HG03575 (cell line): ENCODE measurements at regions not wholly inside any gene's neighbourhood (a gene's known extent, or its start where the extent isn't known, plus 50 kb on each side); places are given as distances from the start of the nearest gene placed in this dataset.
"Not testable (repeated sequence)": the region's sequence is repeated elsewhere in the genome, so short reads cannot be mapped to it uniquely, and the experiment has no call there.

Source experiments
- ATAC-seq: cut with Tn5 transposase; IDR thresholded peaks from one replicate; pipeline ENCODE4 v1.9.1; 2021; ENCODE audit not compliant: unreplicated experiment, insufficient number of reproducible peaks, low FRiP score; ENCODE audit errors: extremely low read depth

DNA sequence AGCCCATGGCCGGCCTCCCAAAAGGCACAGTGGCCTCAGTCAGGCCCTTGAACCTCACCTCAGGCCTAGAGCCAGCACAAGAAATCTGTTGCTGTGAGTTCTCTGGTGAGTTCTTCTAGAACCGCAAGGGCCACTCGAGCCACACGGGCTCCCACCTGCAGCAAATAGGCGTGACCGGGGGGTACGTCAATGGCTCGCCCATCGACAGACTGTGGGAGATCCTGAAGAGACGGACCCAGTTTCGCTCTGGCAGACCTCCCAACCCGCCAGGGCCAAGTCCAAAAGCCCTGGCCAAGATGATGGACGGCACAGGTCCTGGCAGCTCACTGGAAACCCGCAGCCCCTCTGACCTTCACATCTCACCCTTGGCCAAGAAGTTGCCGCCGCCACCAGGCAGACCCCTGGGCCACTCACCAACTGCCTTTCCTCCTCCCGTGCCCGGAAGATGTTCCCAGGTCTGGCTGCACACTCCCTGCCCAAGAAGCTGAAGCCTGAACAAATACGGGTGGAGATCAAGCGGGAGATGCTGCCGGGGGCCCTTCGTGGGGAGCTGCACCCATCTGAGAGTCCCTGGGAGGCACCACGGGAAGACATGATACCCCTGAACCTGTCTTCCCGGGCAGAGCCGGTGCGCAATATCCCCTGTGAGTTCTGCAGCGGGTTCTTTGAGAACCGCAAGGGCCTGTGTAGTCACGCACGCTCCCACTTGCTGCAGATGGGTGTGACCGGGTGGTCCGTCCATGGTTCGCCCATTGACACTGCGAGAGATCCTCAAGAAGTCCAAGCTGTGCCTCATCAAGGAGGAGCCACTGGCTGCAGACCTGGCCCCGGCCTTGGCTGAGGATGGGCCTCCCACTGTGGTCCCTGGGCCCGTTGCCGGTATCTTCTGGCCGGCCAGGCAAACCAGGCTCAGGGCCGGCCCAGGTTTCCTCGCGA lies 544.2 kb upstream of the CCDC179 start:
- ATAC-seq: no peak

DNA sequence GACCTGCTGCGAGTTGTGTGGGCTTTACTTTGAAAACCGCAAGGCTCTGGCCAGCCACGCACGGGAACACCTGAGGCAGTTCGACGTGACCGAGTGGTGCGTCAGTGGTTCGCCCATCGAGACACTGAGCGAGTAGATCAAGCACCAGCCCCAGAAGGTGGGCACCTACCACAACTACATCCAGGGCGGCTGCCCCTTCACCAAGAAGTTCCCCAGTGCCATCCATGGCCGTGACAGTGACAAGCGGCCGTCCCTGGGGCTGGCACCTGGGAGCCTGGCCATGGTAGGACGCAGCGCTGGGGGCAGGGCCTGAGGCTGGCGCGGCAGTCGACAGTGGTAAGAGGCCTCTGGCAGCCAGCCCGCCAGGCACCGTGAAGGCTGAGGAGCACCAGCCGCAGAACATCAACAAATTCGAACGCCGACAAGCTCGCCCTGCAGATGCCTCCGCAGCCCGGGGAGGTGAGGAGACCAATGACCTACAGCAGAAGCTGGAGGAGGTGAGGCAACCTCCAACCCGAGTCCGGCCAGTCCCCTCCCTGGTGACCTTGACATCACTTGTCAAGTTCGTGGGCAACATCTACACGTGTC lies 545.2 kb upstream of the CCDC179 start:
- ATAC-seq: no peak

DNA sequence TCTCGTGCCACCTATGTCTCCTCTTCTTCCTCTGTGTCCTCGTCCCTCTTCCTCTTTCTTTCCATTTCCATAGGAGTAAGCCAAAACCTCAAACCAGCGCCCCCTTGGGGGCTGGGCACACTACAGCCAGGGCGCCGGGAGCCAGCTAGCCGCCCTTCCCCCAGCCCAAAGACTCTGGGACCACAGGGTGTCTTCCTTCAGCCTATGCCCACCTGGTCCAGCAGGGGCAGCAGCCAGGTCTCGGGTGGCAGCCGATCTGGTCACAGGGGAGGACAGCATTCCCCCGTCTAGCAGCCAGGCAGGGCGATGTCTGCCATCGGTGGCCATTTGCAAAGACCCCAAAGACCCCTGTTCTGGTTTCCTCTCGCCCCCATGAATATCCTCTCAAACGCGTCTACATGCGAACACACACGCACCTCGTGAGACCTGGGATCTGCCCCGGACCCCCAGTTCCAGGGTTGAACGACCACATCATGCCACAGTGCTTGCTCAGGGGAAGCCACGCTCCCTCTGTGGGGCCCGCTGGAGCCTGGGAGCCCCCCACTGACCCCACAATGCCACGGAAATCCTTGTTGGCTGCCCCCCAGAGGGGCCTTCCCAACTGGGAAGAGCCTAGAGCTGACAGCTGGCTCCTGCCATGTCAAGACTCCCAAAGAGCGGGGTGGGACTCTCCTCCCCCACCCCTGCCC lies 546.0 kb upstream of the CCDC179 start:
- no peak for ATAC-seq

- ATAC-seq: no peak
These were observed 552.8 kb upstream of the CCDC179 start for GRCh38 chr11:23413057-23413456.

GRCh38 chr11:23423104-23423503 lies 562.8 kb upstream of the CCDC179 start:
- ATAC-seq: no peak

- no peak for ATAC-seq
These were observed 563.4 kb upstream of the CCDC179 start for GRCh38 chr11:23423656-23424055.

- ATAC-seq: no peak
These were observed 565.1 kb upstream of the CCDC179 start for GRCh38 chr11:23425381-23425780.

GRCh38 chr11:23429569-23429968 lies 569.3 kb upstream of the CCDC179 start:
- no peak for ATAC-seq

GRCh38 chr11:23453522-23453921 lies 593.2 kb upstream of the CCDC179 start:
- ATAC-seq: no peak

DNA sequence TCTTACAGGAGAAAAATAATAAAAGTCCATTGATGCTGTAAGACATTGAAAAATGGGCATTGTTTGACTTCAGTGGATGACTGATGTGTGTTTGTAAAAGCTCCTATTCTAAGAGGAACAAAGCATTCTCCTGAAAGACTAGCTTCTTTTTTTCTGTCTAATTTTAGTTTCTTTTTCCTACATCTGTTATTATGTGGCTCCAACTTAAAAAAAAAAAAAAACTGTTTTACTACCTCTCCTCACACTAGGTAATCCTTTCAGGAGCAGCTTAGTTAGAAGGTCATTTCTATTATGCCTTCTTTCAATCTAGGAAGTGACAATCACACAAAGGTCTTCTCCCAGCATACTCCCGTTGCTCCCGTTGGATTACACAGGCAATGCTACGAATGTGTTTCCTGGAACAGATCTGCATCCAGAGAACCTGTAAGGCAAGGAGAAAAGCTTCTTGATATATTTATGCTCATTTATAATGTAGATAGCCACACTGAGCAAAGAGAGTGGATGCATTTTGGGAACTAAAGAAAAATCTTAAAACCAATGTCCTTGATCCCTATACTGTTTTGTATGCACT lies 595.1 kb upstream of the CCDC179 start:
- no peak for ATAC-seq

GRCh38 chr11:23457641-23458040 lies 597.4 kb upstream of the CCDC179 start:
- ATAC-seq: no peak

GRCh38 chr11:23471878-23472277 lies 611.6 kb upstream of the CCDC179 start:
- no peak for ATAC-seq

DNA sequence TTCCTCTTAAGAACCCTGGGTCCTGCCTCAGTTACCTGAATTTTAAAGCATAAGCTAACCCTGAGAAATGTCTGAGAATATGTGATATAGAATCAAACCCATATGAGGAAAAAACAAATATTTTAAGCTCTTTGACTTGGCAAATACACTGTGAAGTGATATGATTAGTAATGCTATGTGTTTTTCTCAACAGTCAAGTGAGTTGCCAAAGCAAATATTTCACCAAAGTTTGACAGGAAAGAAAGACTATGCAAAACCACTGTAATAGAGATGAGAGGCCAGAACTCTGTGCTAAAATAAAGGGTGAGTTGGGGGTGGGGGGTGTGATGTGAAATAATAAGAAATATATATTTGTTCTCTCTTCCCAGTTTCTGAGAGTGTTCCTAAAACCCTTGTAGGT lies 613.5 kb upstream of the CCDC179 start:
- ATAC-seq: no peak

GRCh38 chr11:23480736-23481135 lies 620.5 kb upstream of the CCDC179 start:
- ATAC-seq: no peak

GRCh38 chr11:23484146-23484545 lies 623.9 kb upstream of the CCDC179 start:
- ATAC-seq: not testable (repeated sequence)

DNA sequence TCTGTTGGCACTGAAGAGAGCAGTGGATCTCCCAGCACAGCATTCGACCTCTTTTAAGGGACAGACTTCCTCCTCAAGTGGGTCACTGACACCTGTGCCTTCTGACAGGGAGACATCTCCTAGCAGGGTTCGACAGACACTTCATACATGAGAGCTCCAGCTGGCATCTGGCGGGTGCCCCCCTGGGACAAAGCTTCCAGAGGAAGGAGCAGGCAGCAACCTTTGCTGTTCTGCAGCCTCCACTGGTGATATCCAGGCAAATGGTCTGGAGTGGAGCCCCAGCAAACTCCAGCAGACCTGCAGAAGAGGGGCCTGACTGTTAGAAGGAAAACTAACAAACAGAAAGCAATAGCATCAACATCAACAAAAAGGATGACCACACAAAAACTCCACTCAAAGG lies 624.3 kb upstream of the CCDC179 start:
- ATAC-seq: not testable (repeated sequence)

- ATAC-seq: no peak
These were observed 630.4 kb upstream of the CCDC179 start for GRCh38 chr11:23490557-23491235.

- ATAC-seq: no peak
These were observed 634.7 kb upstream of the CCDC179 start for GRCh38 chr11:23494981-23495380.

GRCh38 chr11:23496340-23496739 lies 636.1 kb upstream of the CCDC179 start:
- ATAC-seq: no peak
